Spleen (tissue), 11 donors: ENCODE measurements at regions not wholly inside any gene's neighbourhood (a gene's known extent, or its start where the extent isn't known, plus 50 kb on each side); places are given as distances from the start of the nearest gene placed in this dataset.

Source experiments
- DNase-seq: peaks from one replicate; pipeline ENCODE4 v3.0.0-alpha.2; 2020
- H3K27ac ChIP-seq, 8 donors: fragments of 200-600 bp; sonication (generic) in 7 of 8; 1 replicate in 4 of 8; 2 replicates in 4 of 8; pipeline versions ENCODE4 v1.5.0 to v1.8.0; 2016 to 2021; ENCODE audit warnings: inconsistent platforms in 4 of 8, mild to moderate bottlenecking in 4 of 8, moderate library complexity in 1 of 8
- H3K27me3 ChIP-seq, 7 donors: fragments of 200-600 bp; sonication (generic) in 6 of 7; replicated peaks in 1 of 7; 1 replicate in 4 of 7; 2 replicates in 3 of 7; pipeline versions ENCODE4 v1.5.0 to v1.8.0; 2016 to 2021; ENCODE audit warnings: inconsistent platforms in 3 of 7, mild to moderate bottlenecking in 1 of 7
- H3K36me3 ChIP-seq, 6 donors: fragments of 200-600 bp; sonication (generic) in 5 of 6; 1 replicate in 4 of 6; 2 replicates in 2 of 6; pipeline versions ENCODE4 v1.5.0 to v1.8.0; 2016 to 2021; ENCODE audit warnings: inconsistent platforms in 2 of 6
- H3K4me1 ChIP-seq, 6 donors: fragments of 200-600 bp; sonication (generic) in 5 of 6; 1 replicate in 3 of 6; 2 replicates in 3 of 6; pipeline versions ENCODE4 v1.5.0 to v1.8.0; 2016 to 2021; ENCODE audit warnings: inconsistent platforms in 3 of 6
- H3K4me3 ChIP-seq, 8 donors: fragments of 200-600 bp; sonication (generic) in 7 of 8; 1 replicate in 4 of 8; 2 replicates in 4 of 8; pipeline versions ENCODE4 v1.5.0 to v1.8.0; 2016 to 2021; ENCODE audit warnings: inconsistent platforms in 4 of 8, mild to moderate bottlenecking in 4 of 8, moderate library complexity in 2 of 8
- H3K9me3 ChIP-seq, 8 donors: fragments of 200-600 bp; sonication (generic) in 7 of 8; 1 replicate in 4 of 8; 2 replicates in 4 of 8; pipeline versions ENCODE4 v1.5.0 to v1.8.0; 2016 to 2021; ENCODE audit warnings: inconsistent platforms in 4 of 8
- POLR2A ChIP-seq, 3 donors: fragments of 450-650 bp; IDR thresholded peaks; one replicate each; pipeline ENCODE4 v1.5.1; 2017; ENCODE audit warnings: antibody characterized with exemption in 3 of 3, mild to moderate bottlenecking in 1 of 3
- POLR2AphosphoS5 ChIP-seq, 3 donors: sonication (generic); formaldehyde crosslinking; IDR thresholded peaks; one replicate each; pipeline ENCODE4 v1.5.1; 2017; ENCODE audit warnings: antibody characterized with exemption in 3 of 3
- WGBS, 5 donors: extraction: QIAGEN DNeasy Blood & Tissue Kit in 3 of 5; methylation state at CpG; one replicate each; pipeline versions ENCODE4 v1.1.5 to v1.1.7; 2013 to 2018; 5-methylcytosine and 5-hydroxymethylcytosine counted together
- intact Hi-C: fragments of 100-400 bp; cut with DNase I; formaldehyde crosslinking; loops from one replicate; pipeline ENCODE4 v1.15.0; 2023; ENCODE audit warnings: low total_unique reads
- TF ChIP-seq, protein P1 (sequence below), 11 experiments: fragments of 200-600 bp in 7 of 11; fragments of 450-650 bp in 4 of 11; sonication (generic) in 4 of 11; IDR thresholded peaks in 8 of 11; conservative IDR thresholded peaks in 3 of 11; 1 replicate in 7 of 11; 2 replicates in 4 of 11; pipeline versions ENCODE4 v1.4.0 to v1.8.0; 2016 to 2021; ENCODE audit warnings: antibody characterized with exemption in 11 of 11, inconsistent platforms in 4 of 11, mild to moderate bottlenecking in 1 of 11
- donor health status: healthy with polysubstance abuse.
- donor health status: DM: no; HTN: no; CAD: no; lungs with moderate emphysema.
- donor health status: DM: no; HTN: no; CAD: no.
- donor health status: Bipolar disorder and iron deficiency.
- donor health status: healthy.
- donor health status: DM: no; HTN: no; CAD: no.
- donor health status: DM: yes; HTN: yes; CAD: no.

DNA sequence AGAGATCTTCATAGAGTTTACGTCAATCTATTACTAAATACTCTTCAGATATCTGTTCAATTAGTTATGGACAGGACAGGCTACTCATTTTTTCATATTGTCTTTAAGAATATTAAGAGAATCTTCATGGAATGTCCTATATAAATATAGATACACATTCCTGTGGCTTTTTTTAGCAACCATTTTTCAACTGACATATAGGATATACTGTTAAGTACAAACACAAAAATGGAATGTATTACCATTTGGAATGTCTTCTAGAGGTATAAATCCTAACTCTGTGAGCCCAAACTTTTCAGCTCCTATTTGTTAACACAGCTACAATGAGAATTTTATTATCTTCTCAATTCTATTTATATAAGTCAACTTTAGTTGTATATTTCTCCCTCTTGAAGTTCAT, 239.6 kb upstream of the DEFB112 start:
- 65 to 88% (median 76%) methylated on average over 1 of the region's 1 CpG for WGBS, 5 donors
- Histone ChIP-seq H3K27ac (no peak overlapping the region), H3K9me3 (no peaks in the 10 kb centered on the region), H3K36me3 (no peaks in the 10 kb centered on the region), H3K4me3 (no peak overlapping the region), H3K4me1 (no peaks in the 10 kb centered on the region), H3K27me3 (no peaks in the 10 kb centered on the region)
- no peak for TF ChIP-seq POLR2AphosphoS5 (IDR thresholded peaks at IDR 0.05)
- TF ChIP-seq, protein P1, sequence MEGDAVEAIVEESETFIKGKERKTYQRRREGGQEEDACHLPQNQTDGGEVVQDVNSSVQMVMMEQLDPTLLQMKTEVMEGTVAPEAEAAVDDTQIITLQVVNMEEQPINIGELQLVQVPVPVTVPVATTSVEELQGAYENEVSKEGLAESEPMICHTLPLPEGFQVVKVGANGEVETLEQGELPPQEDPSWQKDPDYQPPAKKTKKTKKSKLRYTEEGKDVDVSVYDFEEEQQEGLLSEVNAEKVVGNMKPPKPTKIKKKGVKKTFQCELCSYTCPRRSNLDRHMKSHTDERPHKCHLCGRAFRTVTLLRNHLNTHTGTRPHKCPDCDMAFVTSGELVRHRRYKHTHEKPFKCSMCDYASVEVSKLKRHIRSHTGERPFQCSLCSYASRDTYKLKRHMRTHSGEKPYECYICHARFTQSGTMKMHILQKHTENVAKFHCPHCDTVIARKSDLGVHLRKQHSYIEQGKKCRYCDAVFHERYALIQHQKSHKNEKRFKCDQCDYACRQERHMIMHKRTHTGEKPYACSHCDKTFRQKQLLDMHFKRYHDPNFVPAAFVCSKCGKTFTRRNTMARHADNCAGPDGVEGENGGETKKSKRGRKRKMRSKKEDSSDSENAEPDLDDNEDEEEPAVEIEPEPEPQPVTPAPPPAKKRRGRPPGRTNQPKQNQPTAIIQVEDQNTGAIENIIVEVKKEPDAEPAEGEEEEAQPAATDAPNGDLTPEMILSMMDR (IDR thresholded peaks at IDR 0.05 in 8 of 11, conservative IDR thresholded peaks at IDR 0.05 in 3 of 11): no peak
- TF ChIP-seq POLR2A (IDR thresholded peaks at IDR 0.05): no peak
- DNase-seq: no peak
- intact Hi-C loops: no loop called here

DNA sequence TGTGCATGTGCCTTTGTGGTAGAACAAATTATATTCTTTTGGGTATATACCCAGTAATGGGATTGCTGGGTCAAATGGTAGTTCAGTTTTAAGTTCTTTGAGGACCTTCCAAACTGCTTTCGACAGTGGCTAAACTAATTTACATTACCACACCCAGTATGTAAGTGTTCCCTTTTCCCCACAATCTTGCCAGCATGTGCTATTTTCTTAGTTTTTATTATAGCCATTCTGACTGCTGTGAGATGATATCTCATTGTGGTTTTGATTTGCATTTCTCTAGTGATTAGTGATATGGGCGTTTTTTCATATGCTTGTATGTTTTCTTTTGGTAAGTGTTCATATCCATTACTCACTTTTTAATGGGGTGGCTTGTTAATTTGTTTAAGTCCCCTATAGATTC, 251.6 kb upstream of the DEFB112 start:
- no peaks in the 10 kb centered on the region for H3K4me1 ChIP-seq
- H3K36me3 ChIP-seq: no peaks in the 10 kb centered on the region
- no peak overlapping the region for H3K27ac ChIP-seq
- H3K9me3 ChIP-seq: peaks cover 0 to 30% (median 17%) of the 10 kb centered on the region in 8 donors
- H3K27me3 ChIP-seq: no peaks in the 10 kb centered on the region
- DNase-seq: no peak
- no peak overlapping the region for H3K4me3 ChIP-seq
- intact Hi-C loops: no loop called here
- TF ChIP-seq, protein P1 (IDR thresholded peaks at IDR 0.05 in 8 of 11, conservative IDR thresholded peaks at IDR 0.05 in 3 of 11): no peak
- no peak for TF ChIP-seq POLR2A (IDR thresholded peaks at IDR 0.05)
- no peak for TF ChIP-seq POLR2AphosphoS5 (IDR thresholded peaks at IDR 0.05)
- 62 to 74% (median 63%) methylated on average over 2 of the region's 2 CpGs for WGBS, 5 donors

DNA sequence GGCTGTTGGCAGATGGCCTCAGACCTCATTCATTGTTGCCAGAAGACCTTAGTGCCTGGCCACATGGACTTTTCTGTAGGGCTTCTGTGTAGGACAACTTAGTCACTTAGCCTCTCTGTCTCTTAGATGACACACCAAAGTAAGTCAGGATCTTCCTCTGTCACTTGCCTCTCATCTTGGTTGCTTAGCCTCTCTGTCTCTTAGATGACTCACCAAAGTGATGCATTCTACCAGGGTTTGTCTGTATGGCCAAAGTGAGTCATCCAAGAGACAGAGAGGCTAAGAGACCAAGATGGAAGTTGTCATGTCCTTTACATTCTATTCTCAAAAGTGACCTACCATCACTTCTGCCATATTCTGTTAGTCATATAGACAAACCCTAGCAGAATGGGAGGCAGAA, 255.9 kb upstream of the DEFB112 start:
- no peak for TF ChIP-seq POLR2AphosphoS5 (IDR thresholded peaks at IDR 0.05)
- TF ChIP-seq POLR2A (IDR thresholded peaks at IDR 0.05): no peak
- TF ChIP-seq, protein P1 (IDR thresholded peaks at IDR 0.05 in 8 of 11, conservative IDR thresholded peaks at IDR 0.05 in 3 of 11): no peak
- intact Hi-C loops: no loop called here

DNA sequence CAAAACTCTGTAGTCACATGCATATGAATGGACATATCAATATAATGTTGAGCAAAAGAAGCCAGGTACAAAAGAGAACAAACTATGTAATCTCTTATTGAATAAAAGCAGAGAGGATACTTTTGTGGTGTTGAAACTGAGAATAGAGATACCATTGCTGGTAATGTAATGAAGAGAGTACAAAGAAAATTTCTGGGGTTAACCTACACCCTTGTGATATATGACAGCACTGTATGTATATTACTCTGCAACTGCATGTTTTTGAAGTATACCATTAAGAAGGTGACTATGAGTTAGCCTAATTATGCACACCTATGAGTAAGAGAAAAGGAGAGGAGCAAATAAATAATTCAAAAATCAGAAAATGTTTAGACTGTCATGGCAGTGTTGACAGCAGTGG, 268.8 kb upstream of the DEFB112 start:
- no peak for DNase-seq
- Histone ChIP-seq H3K27ac (no peak overlapping the region), H3K4me3 (no peak overlapping the region), H3K36me3 (no peaks in the 10 kb centered on the region), H3K4me1 (no peaks in the 10 kb centered on the region), H3K9me3 (peaks cover 0 to 18% (median 6%) of the 10 kb centered on the region in 8 donors), H3K27me3 (no peaks in the 10 kb centered on the region)
- TF ChIP-seq POLR2A (IDR thresholded peaks at IDR 0.05): no peak
- TF ChIP-seq, protein P1 (IDR thresholded peaks at IDR 0.05 in 8 of 11, conservative IDR thresholded peaks at IDR 0.05 in 3 of 11): no peak
- no peak for TF ChIP-seq POLR2AphosphoS5 (IDR thresholded peaks at IDR 0.05)
- intact Hi-C loops: no loop called here

More for the DNA sequence above, 255.9 kb upstream of the DEFB112 start:
- no peaks in the 10 kb centered on the region for H3K27me3 ChIP-seq
- no peak for DNase-seq
- H3K4me3 ChIP-seq: no peak overlapping the region
- H3K9me3 ChIP-seq: peaks cover 0 to 33% (median 12%) of the 10 kb centered on the region in 8 donors
- H3K4me1 ChIP-seq: no peaks in the 10 kb centered on the region
- no peak overlapping the region for H3K27ac ChIP-seq
- no peaks in the 10 kb centered on the region for H3K36me3 ChIP-seq
